IPS-18a (cell line): ENCODE measurements at regions not wholly inside any gene's neighbourhood (a gene's known extent, or its start where the extent isn't known, plus 50 kb on each side); places are given as distances from the start of the nearest gene placed in this dataset.

Experiments
- H3K27ac ChIP-seq: one replicate; pipeline ENCODE4 v1.5.1; 2013; ENCODE audit warnings: low read length
- H3K27me3 ChIP-seq: one replicate; pipeline ENCODE4 v1.6.1; 2013; ENCODE audit warnings: mild to moderate bottlenecking, low read length; ENCODE audit not compliant: control insufficient read depth, insufficient read depth
- H3K36me3 ChIP-seq: one replicate; pipeline ENCODE4 v1.6.1; 2013; ENCODE audit warnings: low read depth, low read length; ENCODE audit not compliant: control insufficient read depth
- H3K4me1 ChIP-seq: one replicate; pipeline ENCODE4 v1.6.1; 2013; ENCODE audit warnings: low read depth, low read length; ENCODE audit not compliant: control insufficient read depth
- H3K4me3 ChIP-seq: one replicate; pipeline ENCODE4 v1.5.1; 2013; ENCODE audit warnings: low read length
- H3K9ac ChIP-seq: one replicate; pipeline ENCODE4 v1.6.1; 2013; ENCODE audit warnings: mild to moderate bottlenecking, low read length, moderate library complexity
- H3K9me3 ChIP-seq: one replicate; pipeline ENCODE4 v1.6.1; 2013; ENCODE audit warnings: low read depth, low read length; ENCODE audit not compliant: control insufficient read depth

- Histone ChIP-seq H3K4me1 (no peaks in the 10 kb centered on the region), H3K9ac (no peak overlapping the region), H3K9me3 (no peaks in the 10 kb centered on the region), H3K36me3 (no peaks in the 10 kb centered on the region), H3K27me3 (no peaks in the 10 kb centered on the region), H3K27ac (no peak overlapping the region), H3K4me3 (no peak overlapping the region)
Measured at GRCh38 chr18:29196307-29196706, 1019.4 kb upstream of the CDH2 start.

- Histone ChIP-seq H3K36me3 (no peaks in the 10 kb centered on the region), H3K4me3 (no peak overlapping the region), H3K4me1 (no peaks in the 10 kb centered on the region), H3K9me3 (no peaks in the 10 kb centered on the region), H3K27ac (no peak overlapping the region), H3K9ac (no peak overlapping the region), H3K27me3 (no peaks in the 10 kb centered on the region)
Measured at GRCh38 chr18:29191263-29191662, 1014.3 kb upstream of the CDH2 start.

GRCh38 chr18:29188760-29189159 is 1011.8 kb upstream of the CDH2 start:
- H3K4me3 ChIP-seq = no peak overlapping the region
- H3K9me3 ChIP-seq = no peaks in the 10 kb centered on the region
- no peak overlapping the region for H3K27ac ChIP-seq
- no peaks in the 10 kb centered on the region for H3K36me3 ChIP-seq
- no peaks in the 10 kb centered on the region for H3K4me1 ChIP-seq
- H3K9ac ChIP-seq = no peak overlapping the region
- no peaks in the 10 kb centered on the region for H3K27me3 ChIP-seq

GRCh38 chr18:29185801-29186200 is 1008.9 kb upstream of the CDH2 start:
- H3K9ac ChIP-seq = no peak overlapping the region
- no peaks in the 10 kb centered on the region for H3K27me3 ChIP-seq
- no peak overlapping the region for H3K27ac ChIP-seq
- H3K36me3 ChIP-seq = no peaks in the 10 kb centered on the region
- H3K9me3 ChIP-seq = no peaks in the 10 kb centered on the region
- no peak overlapping the region for H3K4me3 ChIP-seq
- no peaks in the 10 kb centered on the region for H3K4me1 ChIP-seq

- Histone ChIP-seq H3K27me3 (no peaks in the 10 kb centered on the region), H3K9ac (no peak overlapping the region), H3K4me3 (no peak overlapping the region), H3K36me3 (no peaks in the 10 kb centered on the region), H3K9me3 (no peaks in the 10 kb centered on the region), H3K27ac (no peak overlapping the region), H3K4me1 (no peaks in the 10 kb centered on the region)
Measured at GRCh38 chr18:29184654-29185053, 1007.7 kb upstream of the CDH2 start.

- Histone ChIP-seq H3K27me3 (no peaks in the 10 kb centered on the region), H3K36me3 (no peaks in the 10 kb centered on the region), H3K4me1 (no peaks in the 10 kb centered on the region), H3K9me3 (no peaks in the 10 kb centered on the region), H3K9ac (no peak overlapping the region), H3K4me3 (no peak overlapping the region), H3K27ac (no peak overlapping the region)
Measured at GRCh38 chr18:29181151-29181901, 1004.4 kb upstream of the CDH2 start.

- Histone ChIP-seq H3K36me3 (no peaks in the 10 kb centered on the region), H3K27ac (no peak overlapping the region), H3K4me1 (no peaks in the 10 kb centered on the region), H3K9ac (no peak overlapping the region), H3K4me3 (no peak overlapping the region), H3K9me3 (no peaks in the 10 kb centered on the region), H3K27me3 (no peaks in the 10 kb centered on the region)
Measured at GRCh38 chr18:29176681-29177080, 999.8 kb upstream of the CDH2 start.

GRCh38 chr18:29174891-29175290 is 998.0 kb upstream of the CDH2 start:
- Histone ChIP-seq H3K9ac (no peak overlapping the region), H3K27me3 (no peaks in the 10 kb centered on the region), H3K4me3 (no peak overlapping the region), H3K36me3 (no peaks in the 10 kb centered on the region), H3K9me3 (no peaks in the 10 kb centered on the region), H3K27ac (no peak overlapping the region), H3K4me1 (no peaks in the 10 kb centered on the region)

GRCh38 chr18:29172756-29173067 is 995.8 kb upstream of the CDH2 start:
- Histone ChIP-seq H3K4me3 (no peak overlapping the region), H3K27ac (no peak overlapping the region), H3K27me3 (no peaks in the 10 kb centered on the region), H3K4me1 (no peaks in the 10 kb centered on the region), H3K9me3 (no peaks in the 10 kb centered on the region), H3K9ac (no peak overlapping the region), H3K36me3 (no peaks in the 10 kb centered on the region)

- Histone ChIP-seq H3K9ac (no peak overlapping the region), H3K4me1 (no peaks in the 10 kb centered on the region), H3K27me3 (no peaks in the 10 kb centered on the region), H3K9me3 (no peaks in the 10 kb centered on the region), H3K27ac (no peak overlapping the region), H3K36me3 (no peaks in the 10 kb centered on the region), H3K4me3 (no peak overlapping the region)
Measured at GRCh38 chr18:29171892-29172755, 995.2 kb upstream of the CDH2 start.

GRCh38 chr18:29169599-29169998 is 992.7 kb upstream of the CDH2 start:
- Histone ChIP-seq H3K36me3 (no peaks in the 10 kb centered on the region), H3K4me1 (no peaks in the 10 kb centered on the region), H3K9ac (no peak overlapping the region), H3K27ac (no peak overlapping the region), H3K9me3 (no peaks in the 10 kb centered on the region), H3K4me3 (no peak overlapping the region), H3K27me3 (no peaks in the 10 kb centered on the region)
